ENCODE measurements at regions not wholly inside any gene's neighbourhood (a gene's known extent, or its start where the extent isn't known, plus 50 kb on each side); places are given as distances from the start of the nearest gene placed in this dataset.
"Not testable (repeated sequence)": the region's sequence is repeated elsewhere in the genome, so short reads cannot be mapped to it uniquely, and the experiment has no call there.

DNA sequence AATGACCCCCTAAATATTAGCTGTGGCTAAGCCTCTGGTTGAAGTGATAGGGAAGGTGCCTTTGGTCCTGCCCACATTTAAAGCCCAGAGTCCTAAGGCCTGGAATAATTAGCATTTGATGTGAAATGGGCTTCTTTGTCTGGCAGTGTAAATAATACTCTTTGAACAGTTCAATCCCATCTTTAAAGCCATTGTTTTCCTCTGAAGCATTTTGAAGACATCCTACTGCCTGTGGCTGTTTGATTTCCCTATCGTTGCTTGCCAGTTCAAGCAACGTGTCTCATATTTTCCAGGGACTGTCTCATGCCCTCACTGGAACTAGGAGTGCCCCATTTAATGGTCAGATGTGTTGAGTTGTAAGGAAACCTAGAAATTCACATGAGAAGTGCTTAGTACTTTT, 89.3 kb upstream of the BTN3A2 start:
- ATAC-seq (ENCODE audit: low FRiP score) (no peak), DNase-seq (ENCODE audit: low spot score) (no peak)
- TF ChIP-seq, protein P1, sequence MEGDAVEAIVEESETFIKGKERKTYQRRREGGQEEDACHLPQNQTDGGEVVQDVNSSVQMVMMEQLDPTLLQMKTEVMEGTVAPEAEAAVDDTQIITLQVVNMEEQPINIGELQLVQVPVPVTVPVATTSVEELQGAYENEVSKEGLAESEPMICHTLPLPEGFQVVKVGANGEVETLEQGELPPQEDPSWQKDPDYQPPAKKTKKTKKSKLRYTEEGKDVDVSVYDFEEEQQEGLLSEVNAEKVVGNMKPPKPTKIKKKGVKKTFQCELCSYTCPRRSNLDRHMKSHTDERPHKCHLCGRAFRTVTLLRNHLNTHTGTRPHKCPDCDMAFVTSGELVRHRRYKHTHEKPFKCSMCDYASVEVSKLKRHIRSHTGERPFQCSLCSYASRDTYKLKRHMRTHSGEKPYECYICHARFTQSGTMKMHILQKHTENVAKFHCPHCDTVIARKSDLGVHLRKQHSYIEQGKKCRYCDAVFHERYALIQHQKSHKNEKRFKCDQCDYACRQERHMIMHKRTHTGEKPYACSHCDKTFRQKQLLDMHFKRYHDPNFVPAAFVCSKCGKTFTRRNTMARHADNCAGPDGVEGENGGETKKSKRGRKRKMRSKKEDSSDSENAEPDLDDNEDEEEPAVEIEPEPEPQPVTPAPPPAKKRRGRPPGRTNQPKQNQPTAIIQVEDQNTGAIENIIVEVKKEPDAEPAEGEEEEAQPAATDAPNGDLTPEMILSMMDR (IDR thresholded peaks at IDR 0.05), result no peak

DNA sequence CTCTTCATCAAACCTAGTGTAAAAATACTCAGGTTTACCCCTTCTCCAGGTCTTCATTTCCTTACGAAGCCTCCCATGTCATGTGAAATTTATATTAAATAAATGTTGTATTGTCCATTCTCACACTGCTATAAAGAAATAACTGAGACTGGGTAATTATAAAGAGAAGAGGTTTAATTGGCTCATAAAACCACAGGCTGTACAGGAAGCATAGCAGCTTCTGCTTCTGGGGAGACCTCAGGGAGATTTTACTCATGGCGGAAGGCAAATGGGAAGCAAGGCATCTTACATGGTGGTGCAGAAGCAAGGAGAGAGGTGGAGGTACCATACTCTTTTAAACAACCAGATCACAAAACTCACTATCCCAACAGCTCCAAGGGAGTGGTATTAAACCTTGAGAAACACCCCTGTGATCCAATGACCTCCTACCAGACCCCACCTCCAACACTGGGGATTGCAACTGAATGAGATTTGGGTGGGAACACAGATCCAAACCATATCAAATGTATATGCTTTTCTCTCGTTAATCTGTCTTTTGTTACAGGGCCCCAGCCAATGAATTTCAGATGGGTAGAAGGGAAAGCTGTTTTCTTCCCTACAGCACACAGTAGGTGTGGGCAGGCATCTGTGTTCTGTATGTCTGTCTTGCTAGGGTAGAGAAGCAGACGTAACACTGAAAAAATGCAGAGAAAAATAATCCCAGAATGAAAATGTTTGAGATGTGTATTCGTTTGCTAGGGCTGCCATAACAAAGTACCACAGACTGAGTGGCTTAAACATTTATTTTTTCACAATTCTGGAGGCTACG, 88.0 kb upstream of the BTN3A2 start:
- TF ChIP-seq, protein P1 (IDR thresholded peaks at IDR 0.05), result no peak
- ATAC-seq (ENCODE audit: low FRiP score), result no peak

DNA sequence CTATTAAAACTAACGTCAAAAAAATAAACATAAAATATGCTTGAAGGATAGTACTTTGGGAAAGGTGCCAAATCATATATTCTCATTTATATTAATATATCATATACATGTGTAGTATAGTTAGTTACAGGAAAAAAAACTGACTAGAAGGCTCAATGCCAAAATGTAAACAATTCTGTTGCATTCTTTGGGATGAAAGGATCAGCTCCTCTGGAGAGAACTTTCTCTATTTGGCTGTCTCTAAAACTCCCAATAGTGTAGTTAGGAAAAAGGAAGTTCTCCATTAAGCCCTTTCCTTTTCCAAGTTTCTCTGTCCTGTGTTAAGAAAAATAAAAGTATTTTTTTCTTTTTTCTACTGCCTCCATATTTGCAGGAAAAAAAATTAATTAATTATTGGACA, 86.5 kb upstream of the BTN3A2 start:
- TF ChIP-seq, protein P1 (IDR thresholded peaks at IDR 0.05), result no peak
- no peak for ATAC-seq (ENCODE audit: low FRiP score)
- DNase-seq (ENCODE audit: low spot score), result no peak

More for the DNA sequence above, 88.0 kb upstream of the BTN3A2 start:
- no peak for DNase-seq (ENCODE audit: low spot score)

DNA sequence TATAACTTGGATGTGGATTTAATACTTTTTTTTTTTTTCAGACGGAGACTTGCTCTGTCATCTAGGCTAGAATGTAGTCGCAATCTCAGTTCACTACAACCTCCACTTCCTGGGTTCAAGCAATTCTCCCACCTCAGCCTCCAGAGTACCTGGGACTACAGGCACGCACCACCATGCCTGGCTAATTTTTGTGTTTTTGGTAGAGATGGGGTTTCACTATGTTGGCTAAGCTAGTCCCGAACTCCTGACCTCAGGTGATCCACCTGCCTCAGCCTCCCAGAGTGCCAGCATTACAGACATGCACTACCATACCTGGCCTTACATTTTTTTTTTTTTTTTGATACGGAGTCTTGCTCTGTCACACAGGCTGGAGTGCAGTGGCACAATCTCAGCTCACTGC, 85.6 kb upstream of the BTN3A2 start:
- DNase-seq (ENCODE audit: low spot score); ATAC-seq (ENCODE audit: low FRiP score): not testable (repeated sequence)

DNA sequence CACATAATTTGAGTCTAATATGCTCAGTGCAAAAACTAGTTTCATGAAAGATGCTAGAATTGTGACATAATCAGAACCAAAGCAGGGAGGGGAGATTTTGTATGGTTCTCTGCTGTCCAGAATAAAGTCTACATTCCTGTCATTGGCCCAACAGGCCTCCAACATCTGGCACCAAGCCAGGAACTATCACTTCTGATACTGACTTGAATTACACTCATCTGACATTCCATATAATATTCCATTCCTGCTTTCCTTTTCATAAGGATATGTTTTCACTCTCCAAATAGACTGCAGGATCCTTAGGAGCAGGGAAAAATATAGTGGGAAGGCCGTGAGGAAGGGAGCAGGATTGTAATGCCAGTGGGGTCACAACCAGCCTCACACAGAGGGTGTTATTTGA, 84.6 kb upstream of the BTN3A2 start:
- TF ChIP-seq, protein P1 (IDR thresholded peaks at IDR 0.05), result no peak
- DNase-seq (ENCODE audit: low spot score) (no peak), ATAC-seq (ENCODE audit: low FRiP score) (no peak)

DNA sequence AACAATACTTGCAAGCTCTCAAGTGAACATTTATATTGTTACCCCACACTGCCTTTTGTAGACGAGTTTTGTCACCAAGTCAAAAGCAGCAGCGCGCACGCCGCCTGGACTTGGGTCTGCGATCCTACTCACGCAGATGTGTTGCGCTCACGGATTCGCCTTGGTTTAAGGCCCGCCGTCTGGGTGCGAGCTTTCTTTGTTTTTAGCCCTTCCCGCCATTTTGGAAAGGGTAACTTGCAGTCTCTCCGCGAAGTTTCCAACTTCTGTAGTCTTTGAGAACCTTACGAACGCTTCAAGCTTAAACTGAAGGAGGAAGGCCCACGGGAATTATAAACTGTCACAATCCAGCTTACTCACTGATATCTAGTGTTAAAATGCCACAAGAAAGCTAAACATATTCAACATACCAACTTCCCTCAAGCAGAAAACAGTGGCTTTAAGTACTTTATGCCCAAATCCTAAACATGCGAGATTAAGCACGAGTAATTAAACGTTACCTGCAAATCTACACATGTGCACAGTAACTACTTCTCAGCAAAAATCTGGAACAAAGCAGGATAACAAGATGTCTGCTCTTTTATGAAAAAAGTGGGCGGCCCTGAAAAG, 80.4 kb upstream of the BTN3A2 start:
- DNase-seq (ENCODE audit: low spot score), result no peak
- TF ChIP-seq, protein P1 (IDR thresholded peaks at IDR 0.05), result no peak
- ATAC-seq (ENCODE audit: low FRiP score), result no peak

DNA sequence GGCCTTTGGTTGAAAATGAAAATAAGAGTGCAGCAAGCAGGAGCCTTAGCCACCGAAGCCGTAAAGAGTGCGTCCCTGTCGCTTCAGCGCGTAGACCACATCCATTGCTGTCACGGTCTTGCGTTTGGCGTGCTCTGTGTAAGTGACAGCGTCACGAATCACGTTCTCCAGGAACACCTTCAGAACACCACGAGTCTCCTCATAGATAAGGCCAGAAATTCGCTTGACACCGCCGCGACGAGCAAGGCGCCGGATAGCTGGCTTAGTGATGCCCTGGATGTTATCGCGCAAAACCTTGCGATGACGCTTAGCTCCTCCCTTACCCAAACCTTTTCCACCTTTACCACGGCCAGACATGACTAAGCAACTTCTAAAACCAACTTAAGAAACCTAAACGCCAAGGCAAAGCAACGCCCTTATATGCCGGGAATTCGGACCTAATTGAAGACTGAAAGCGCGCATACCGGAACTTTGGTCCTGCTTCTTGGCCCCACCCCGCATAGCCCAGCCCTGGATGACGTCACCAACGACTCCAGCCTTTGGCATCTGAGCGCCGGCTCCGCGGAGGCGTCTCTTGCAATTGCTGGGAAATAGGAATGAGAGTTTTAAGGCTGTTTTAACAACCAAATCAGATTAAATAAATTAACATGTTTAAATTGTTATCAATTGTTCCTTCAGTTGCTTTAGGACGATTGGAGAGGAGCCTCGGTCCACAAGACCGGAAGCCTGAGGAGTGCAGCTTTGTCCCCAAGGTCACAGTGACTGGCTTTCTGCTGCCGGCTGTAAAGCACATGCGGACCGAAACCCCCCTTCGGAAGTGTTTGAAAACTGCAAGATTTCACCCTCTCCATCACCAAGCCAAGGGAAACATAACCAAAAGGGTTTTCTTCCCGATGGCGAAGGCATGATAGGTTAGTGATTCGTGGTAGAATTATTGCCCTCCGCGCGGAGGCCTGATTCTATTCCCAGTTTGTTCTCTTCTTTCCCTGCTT, 79.6 kb upstream of the BTN3A2 start:
- TF ChIP-seq, protein P1 (IDR thresholded peaks at IDR 0.05), result no peak
- DNase-seq (ENCODE audit: low spot score) (peak; percentile 97), ATAC-seq (ENCODE audit: low FRiP score) (peak; percentile 97)

Measured in omental fat pad (tissue), 3 donors.